Erythroblast (primary cell): ENCODE measurements at regions not wholly inside any gene's neighbourhood (a gene's known extent, or its start where the extent isn't known, plus 50 kb on each side); places are given as distances from the start of the nearest gene placed in this dataset.

Experiments used
- GATA1 ChIP-seq: IDR thresholded peaks from 2 replicates; pipeline ENCODE4 v1.6.1; 2011; ENCODE audit warnings: low read depth, mild to moderate bottlenecking, control low read depth, low read length, moderate library complexity
- POLR2A ChIP-seq: IDR thresholded peaks from 2 replicates; pipeline ENCODE4 v1.6.1; 2011; ENCODE audit warnings: mild to moderate bottlenecking, low read length

GRCh38 chr6:28696167-28696566 lies 170.5 kb downstream of the GPX5 start:
- TF ChIP-seq POLR2A, result no peak
- TF ChIP-seq GATA1, result no peak
